GM12878 (cell line): ENCODE measurements at regions not wholly inside any gene's neighbourhood (a gene's known extent, or its start where the extent isn't known, plus 50 kb on each side); places are given as distances from the start of the nearest gene placed in this dataset.

Experiments used
- ATAC-seq: fragments of 200-7000 bp; cut with Tn5 transposase; 3 replicates; pipeline ENCODE4 v1.9.1; 2020; ENCODE audit warnings: mild to moderate bottlenecking, moderate library complexity
- BruUV-seq: library from RNA; stranded (reverse); fragments of 400-500 nt; replicated peaks from 2 replicates; lab custom pipeline; 2021; lab: Mats Ljungman, UMichigan
- CTCF ChIA-PET: fragments of 300-600 bp; sonication (Branson Sonifier 250); formaldehyde crosslinking; extraction: SDS; loops from one replicate; lab custom pipeline; 2021; ENCODE audit warnings: inconsistent platforms; lab: Yijun Ruan, JAX
- POLR2A ChIA-PET: fragments of 350-600 bp; formaldehyde crosslinking; extraction: SDS; loops from one replicate; lab custom pipeline; 2021; ENCODE audit warnings: inconsistent platforms; lab: Charles Lee
- RAD21 ChIA-PET: fragments of 300-600 bp; sonication (Branson Sonifier 250); formaldehyde crosslinking; loops from one replicate; lab custom pipeline; 2023; ENCODE audit warnings: antibody characterized with exemption; ENCODE audit not compliant: unreplicated experiment; lab: Charles Lee
- SMC1A ChIA-PET: fragments of 300-600 bp; sonication (Branson Sonifier 250); formaldehyde crosslinking; loops from one replicate; lab custom pipeline; 2023; ENCODE audit not compliant: unreplicated experiment, uncharacterized antibody; lab: Charles Lee
- DNase-seq: peaks from one replicate; pipeline ENCODE4 v3.0.0-alpha.2; 2011; ENCODE audit warnings: low read depth, low spot score
- FAIRE-seq: peaks from 3 replicates; lab custom pipeline; 2011; peaks lifted over from hg19 to GRCh38; lab: Jason Lieb, UNC
- H2AFZ ChIP-seq: 2 replicates; pipeline ENCODE4 v1.6.0; 2011; ENCODE audit warnings: low read depth, low read length, control low read depth; ENCODE audit not compliant: control insufficient read depth
- H3K27ac ChIP-seq: 2 replicates; pipeline ENCODE4 v1.5.1; 2011; ENCODE audit warnings: control low read depth; ENCODE audit not compliant: control insufficient read depth, insufficient read depth
- H3K27me3 ChIP-seq, 2 experiments: replicated peaks in 1 of 2; 2 replicates each; pipeline versions ENCODE4 v1.6.0 to v1.6.1; 2011; ENCODE audit warnings: low read length in 1 of 2; ENCODE audit not compliant: control insufficient read depth in 2 of 2, insufficient read depth in 2 of 2
- H3K36me3 ChIP-seq, 2 experiments: 2 replicates each; pipeline ENCODE4 v1.5.1; 2011; ENCODE audit warnings: low read length in 1 of 2; ENCODE audit not compliant: control insufficient read depth in 2 of 2, insufficient read depth in 2 of 2
- H3K4me1 ChIP-seq: 2 replicates; pipeline ENCODE4 v1.6.1; 2011; ENCODE audit warnings: mild to moderate bottlenecking, low read length, moderate library complexity, mixed read lengths; ENCODE audit not compliant: control insufficient read depth, insufficient read depth
- H3K4me2 ChIP-seq: 2 replicates; pipeline ENCODE4 v1.6.0; 2011; ENCODE audit warnings: control low read depth; ENCODE audit not compliant: control insufficient read depth, insufficient read depth
- H3K4me3 ChIP-seq: fragments of 200-600 bp; sonication (generic); 2 replicates; pipeline ENCODE4 v1.5.1; 2016
- H3K79me2 ChIP-seq: 2 replicates; pipeline ENCODE4 v1.6.0; 2011; ENCODE audit warnings: low read length; ENCODE audit not compliant: control insufficient read depth, insufficient read depth
- H3K9ac ChIP-seq: 2 replicates; pipeline ENCODE4 v1.8.0; 2011; ENCODE audit warnings: low read length, control low read depth, mixed read lengths; ENCODE audit not compliant: control insufficient read depth, insufficient read depth
- H3K9me3 ChIP-seq: replicated peaks from 3 replicates; pipeline ENCODE4 v1.5.1; 2011; ENCODE audit warnings: mild to moderate bottlenecking, low read length; ENCODE audit not compliant: control insufficient read depth, insufficient read depth
- H4K20me1 ChIP-seq: 2 replicates; pipeline ENCODE4 v1.6.0; 2011; ENCODE audit not compliant: control insufficient read depth, insufficient read depth
- FOS ChIP-seq: IDR thresholded peaks from 3 replicates; pipeline ENCODE4 v1.6.1; 2011; ENCODE audit warnings: borderline replicate concordance; ENCODE audit not compliant: insufficient read length; ENCODE audit errors: extremely low read depth
- MEF2B ChIP-seq: fragments of 450-650 bp; IDR thresholded peaks from 2 replicates; pipeline ENCODE4 v1.6.1; 2018; ENCODE audit warnings: mild to moderate bottlenecking, moderate library complexity; ENCODE audit not compliant: partially characterized antibody, poor library complexity, severe bottlenecking
- PAX5 ChIP-seq: IDR thresholded peaks from 2 replicates; pipeline ENCODE4 v1.6.1; 2011; ENCODE audit warnings: low read depth, low read length, borderline replicate concordance
- TARDBP ChIP-seq: IDR thresholded peaks from 2 replicates; pipeline ENCODE4 v1.6.1; 2016; ENCODE audit warnings: borderline replicate concordance
- ZNF207 ChIP-seq: fragments of 450-650 bp; IDR thresholded peaks from 2 replicates; pipeline ENCODE4 v1.6.1; 2014; ENCODE audit warnings: antibody characterized with exemption, mild to moderate bottlenecking, borderline replicate concordance
- WGBS: methylation state at CpG from one replicate; pipeline ENCODE4 v1.1.6; 2016; ENCODE audit warnings: low lambda C conversion rate; ENCODE audit not compliant: insufficient replicate concordance, insufficient coverage; ENCODE audit errors: missing lambda C conversion rate; 5-methylcytosine and 5-hydroxymethylcytosine counted together
- in situ Hi-C: fragments of 300-500 bp; cut with MboI; formaldehyde crosslinking; loops from 9 replicates; pipeline ENCODE4 v1.14.3; 2018; ENCODE audit warnings: mixed read lengths
- intact Hi-C: fragments of 100-400 bp; cut with micrococcal nuclease; formaldehyde crosslinking; loops from one replicate; pipeline ENCODE4 v1.14.2; 2022; ENCODE audit not compliant: unreplicated experiment
- TF ChIP-seq, protein P1 (sequence below): fragments of 450-650 bp; formaldehyde crosslinking; IDR thresholded peaks from 2 replicates; pipeline ENCODE4 v1.4.0; 2020; ENCODE audit warnings: mild to moderate bottlenecking, moderate library complexity

DNA sequence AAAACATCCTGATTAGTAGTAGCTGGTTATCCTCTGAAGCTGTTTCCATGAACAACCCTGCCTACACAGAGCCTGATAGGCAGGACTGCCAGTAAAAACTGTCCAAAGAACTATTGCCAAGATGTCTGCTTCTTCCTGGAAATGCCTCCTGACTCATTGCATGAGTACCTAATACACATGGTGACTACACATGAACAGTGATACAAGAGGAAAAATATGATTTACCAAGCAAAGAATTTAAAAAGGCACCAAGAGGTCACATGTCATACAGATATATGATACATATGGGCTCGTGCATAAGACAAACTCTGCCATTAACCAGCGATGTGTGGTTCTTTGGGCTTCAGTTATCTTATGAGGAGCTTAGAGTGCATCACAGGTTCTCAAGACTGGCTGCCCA is 552.3 kb downstream of the SLC16A7 start:
- Histone ChIP-seq H3K9ac (no peak overlapping the region), H3K27ac (no peak overlapping the region), H2AFZ (no peak overlapping the region), H4K20me1 (no peaks in the 10 kb centered on the region), H3K9me3 (no peaks in the 10 kb centered on the region), H3K79me2 (no peaks in the 10 kb centered on the region), H3K36me3 (no peaks in the 10 kb centered on the region), H3K4me3 (no peak overlapping the region), H3K27me3 (no peaks in the 10 kb centered on the region), H3K4me1 (no peaks in the 10 kb centered on the region), H3K4me2 (no peak overlapping the region)
- FAIRE-seq: no peak
- BruUV-seq: no TSS peak
- CTCF ChIA-PET: no interaction called here
- DNase-seq: no peak
- ATAC-seq: no peak
- RAD21 ChIA-PET: no interaction called here
- POLR2A ChIA-PET: no interaction called here
- TF ChIP-seq PAX5 (no peak), TARDBP (no peak), FOS (no peak), MEF2B (no peak), ZNF207 (no peak)
- TF ChIP-seq, protein P1, sequence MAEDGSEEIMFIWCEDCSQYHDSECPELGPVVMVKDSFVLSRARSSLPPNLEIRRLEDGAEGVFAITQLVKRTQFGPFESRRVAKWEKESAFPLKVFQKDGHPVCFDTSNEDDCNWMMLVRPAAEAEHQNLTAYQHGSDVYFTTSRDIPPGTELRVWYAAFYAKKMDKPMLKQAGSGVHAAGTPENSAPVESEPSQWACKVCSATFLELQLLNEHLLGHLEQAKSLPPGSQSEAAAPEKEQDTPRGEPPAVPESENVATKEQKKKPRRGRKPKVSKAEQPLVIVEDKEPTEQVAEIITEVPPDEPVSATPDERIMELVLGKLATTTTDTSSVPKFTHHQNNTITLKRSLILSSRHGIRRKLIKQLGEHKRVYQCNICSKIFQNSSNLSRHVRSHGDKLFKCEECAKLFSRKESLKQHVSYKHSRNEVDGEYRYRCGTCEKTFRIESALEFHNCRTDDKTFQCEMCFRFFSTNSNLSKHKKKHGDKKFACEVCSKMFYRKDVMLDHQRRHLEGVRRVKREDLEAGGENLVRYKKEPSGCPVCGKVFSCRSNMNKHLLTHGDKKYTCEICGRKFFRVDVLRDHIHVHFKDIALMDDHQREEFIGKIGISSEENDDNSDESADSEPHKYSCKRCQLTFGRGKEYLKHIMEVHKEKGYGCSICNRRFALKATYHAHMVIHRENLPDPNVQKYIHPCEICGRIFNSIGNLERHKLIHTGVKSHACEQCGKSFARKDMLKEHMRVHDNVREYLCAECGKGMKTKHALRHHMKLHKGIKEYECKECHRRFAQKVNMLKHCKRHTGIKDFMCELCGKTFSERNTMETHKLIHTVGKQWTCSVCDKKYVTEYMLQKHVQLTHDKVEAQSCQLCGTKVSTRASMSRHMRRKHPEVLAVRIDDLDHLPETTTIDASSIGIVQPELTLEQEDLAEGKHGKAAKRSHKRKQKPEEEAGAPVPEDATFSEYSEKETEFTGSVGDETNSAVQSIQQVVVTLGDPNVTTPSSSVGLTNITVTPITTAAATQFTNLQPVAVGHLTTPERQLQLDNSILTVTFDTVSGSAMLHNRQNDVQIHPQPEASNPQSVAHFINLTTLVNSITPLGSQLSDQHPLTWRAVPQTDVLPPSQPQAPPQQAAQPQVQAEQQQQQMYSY: no peak
- WGBS: 0% methylated on average over 2 of the region's 2 CpGs
- intact Hi-C loops (no loop called here), in situ Hi-C loops (no loop called here)
- SMC1A ChIA-PET: no interaction called here
